HCT116 (cell line): ENCODE measurements at regions not wholly inside any gene's neighbourhood (a gene's known extent, or its start where the extent isn't known, plus 50 kb on each side); places are given as distances from the start of the nearest gene placed in this dataset.

Experiments
- ATAC-seq: fragments of 200-7000 bp; cut with Tn5 transposase; 2 replicates; pipeline ENCODE4 v1.9.1; 2020; ENCODE audit warnings: mild to moderate bottlenecking, moderate library complexity
- BruUV-seq: library from RNA; stranded (reverse); fragments of 400-500 nt; replicated peaks from 2 replicates; lab custom pipeline; 2021; lab: Mats Ljungman, UMichigan
- CTCF ChIA-PET: fragments of 300-600 bp; sonication (Branson Sonifier 250); formaldehyde crosslinking; loops from one replicate; lab custom pipeline; 2021; ENCODE audit warnings: antibody characterized with exemption; lab: Charles Lee
- POLR2A ChIA-PET: fragments of 300-600, 350-600 bp; sonication (Branson Sonifier 250); formaldehyde crosslinking; loops from one replicate; lab custom pipeline; 2021; ENCODE audit warnings: antibody characterized with exemption; lab: Charles Lee
- RAD21 ChIA-PET, 2 experiments: fragments of 300-600 bp; sonication (Branson Sonifier 250); formaldehyde crosslinking; loops; one replicate each; lab custom pipeline; 2023; ENCODE audit warnings: low total read pairs in 2 of 2; ENCODE audit not compliant: uncharacterized antibody in 2 of 2, unreplicated experiment in 2 of 2, low non-redundant PET in 1 of 2; lab: Charles Lee
- DNase-seq: peaks from one replicate; pipeline ENCODE4 v3.0.0-alpha.2; 2010; ENCODE audit warnings: low read depth, low spot score
- H2AFZ ChIP-seq: fragments of 200-600 bp; shearing (Covaris generic), sonication (generic); 2 replicates; pipeline ENCODE4 v1.6.1; 2017; ENCODE audit warnings: low read depth, mixed run types, mixed read lengths, antibody characterized with exemption, low read length; ENCODE audit not compliant: poor library complexity, severe bottlenecking
- H3K27ac ChIP-seq: 2 replicates; pipeline ENCODE4 v1.5.1; 2012; ENCODE audit warnings: low read depth, low read length
- H3K27me3 ChIP-seq: fragments of 200-600 bp; sonication (generic); 2 replicates; pipeline ENCODE4 v1.6.1; 2016; ENCODE audit warnings: mixed run types, low read length, mixed read lengths; ENCODE audit not compliant: insufficient read depth
- H3K36me3 ChIP-seq, 2 experiments: fragments of 200-500 bp in 1 of 2; fragments of 200-600 bp in 1 of 2; sonication (Bioruptor generic) in 1 of 2; sonication (generic) in 1 of 2; 2 replicates each; pipeline versions ENCODE4 v1.5.1 to v1.6.1; 2014 to 2016; ENCODE audit warnings: low read length in 2 of 2, inconsistent platforms in 1 of 2, mixed read lengths in 1 of 2, mixed run types in 1 of 2; ENCODE audit not compliant: insufficient read depth in 2 of 2, control insufficient read depth in 1 of 2
- H3K4me1 ChIP-seq, 2 experiments: fragments of 200-600 bp in 1 of 2; sonication (generic) in 1 of 2; 2 replicates each; pipeline versions ENCODE4 v1.5.1 to v1.6.1; 2012 to 2017; ENCODE audit warnings: low read length in 2 of 2, inconsistent platforms in 1 of 2, mild to moderate bottlenecking in 1 of 2, mixed read lengths in 1 of 2, mixed run types in 1 of 2, moderate library complexity in 1 of 2; ENCODE audit not compliant: insufficient read depth in 2 of 2, control insufficient read depth in 1 of 2
- H3K4me2 ChIP-seq: fragments of 200-600 bp; sonication (generic); 2 replicates; pipeline ENCODE4 v1.6.1; 2017; ENCODE audit warnings: mixed run types, low read length, mixed read lengths
- H3K4me3 ChIP-seq, 2 experiments: fragments of 200-600 bp in 1 of 2; sonication (generic) in 1 of 2; replicated peaks in 1 of 2; 2 replicates each; pipeline ENCODE4 v1.5.1; 2011 to 2016; ENCODE audit warnings: low read length in 2 of 2, control low read depth in 1 of 2, low read depth in 1 of 2, mild to moderate bottlenecking in 1 of 2, mixed read lengths in 1 of 2, mixed run types in 1 of 2
- H3K79me2 ChIP-seq: fragments of 200-600 bp; sonication (generic); 2 replicates; pipeline ENCODE4 v1.6.1; 2017; ENCODE audit warnings: mild to moderate bottlenecking, mixed run types, low read length, moderate library complexity, mixed read lengths; ENCODE audit not compliant: insufficient read depth
- H3K9ac ChIP-seq: fragments of 200-600 bp; sonication (generic); 2 replicates; pipeline ENCODE4 v1.6.1; 2016; ENCODE audit warnings: low read length, mixed read lengths
- H3K9me2 ChIP-seq: fragments of 200-600 bp; sonication (generic), shearing (Covaris generic); 2 replicates; pipeline ENCODE4 v1.6.1; 2017; ENCODE audit warnings: mixed run types, mild to moderate bottlenecking, moderate library complexity; ENCODE audit not compliant: insufficient read depth
- H3K9me3 ChIP-seq, 2 experiments: fragments of 200-500 bp in 1 of 2; fragments of 200-600 bp in 1 of 2; sonication (Bioruptor generic) in 1 of 2; sonication (generic) in 1 of 2; 2 replicates each; pipeline ENCODE4 v1.6.1; 2014 to 2017; ENCODE audit warnings: low read length in 2 of 2, mixed read lengths in 2 of 2, inconsistent platforms in 1 of 2, low read depth in 1 of 2, mild to moderate bottlenecking in 1 of 2, mixed run types in 1 of 2, moderate library complexity in 1 of 2; ENCODE audit not compliant: control insufficient read depth in 1 of 2, insufficient read depth in 1 of 2
- H4K20me1 ChIP-seq: fragments of 200-600 bp; sonication (generic), shearing (Covaris generic); 2 replicates; pipeline ENCODE4 v1.6.1; 2017; ENCODE audit warnings: mixed run types, mild to moderate bottlenecking, moderate library complexity; ENCODE audit not compliant: insufficient read depth
- CBX3 ChIP-seq: IDR thresholded peaks from 2 replicates; pipeline ENCODE4 v1.6.1; 2012; ENCODE audit warnings: low read depth
- EGR1 ChIP-seq: IDR thresholded peaks from 2 replicates; pipeline ENCODE4 v1.6.1; 2012; ENCODE audit warnings: low read depth
- ELF1 ChIP-seq: IDR thresholded peaks from 2 replicates; pipeline ENCODE4 v1.6.1; 2012; ENCODE audit warnings: low read depth, borderline replicate concordance
- EZH2 ChIP-seq: fragments of 200-600 bp; sonication (generic); IDR thresholded peaks from 2 replicates; pipeline ENCODE4 v1.6.1; 2017; ENCODE audit warnings: antibody characterized with exemption, mixed run types
- FOSL1 ChIP-seq: IDR thresholded peaks from 2 replicates; pipeline ENCODE4 v1.6.1; 2012; ENCODE audit warnings: low read depth
- POLR2A ChIP-seq: IDR thresholded peaks from 2 replicates; pipeline ENCODE4 v1.7.0; 2011; ENCODE audit warnings: borderline replicate concordance; ENCODE audit not compliant: insufficient read depth, insufficient read length; ENCODE audit errors: extremely low read depth
- POLR2AphosphoS5 ChIP-seq: IDR thresholded peaks from 2 replicates; pipeline ENCODE4 v1.6.1; 2011; ENCODE audit warnings: mild to moderate bottlenecking, low read depth, low read length, moderate library complexity
- SIN3A ChIP-seq: IDR thresholded peaks from 2 replicates; pipeline ENCODE4 v1.6.1; 2012; ENCODE audit warnings: low read depth
- SRF ChIP-seq: IDR thresholded peaks from 2 replicates; pipeline ENCODE4 v1.6.1; 2012; ENCODE audit warnings: low read depth
- TCF7L2 ChIP-seq: IDR thresholded peaks from 2 replicates; pipeline ENCODE4 v1.7.0; 2011; ENCODE audit warnings: borderline replicate concordance, inconsistent platforms; ENCODE audit not compliant: insufficient read depth, insufficient read length; ENCODE audit errors: extremely low read depth
- YY1 ChIP-seq: IDR thresholded peaks from 2 replicates; pipeline ENCODE4 v1.6.1; 2011; ENCODE audit warnings: low read length, low read depth, moderate library complexity, mild to moderate bottlenecking; ENCODE audit not compliant: insufficient replicate concordance; ENCODE audit errors: extremely low read depth
- ZNF274 ChIP-seq: fragments of 200-500 bp; sonication (Bioruptor generic); IDR thresholded peaks from 2 replicates; pipeline ENCODE4 v1.6.1; 2014; ENCODE audit warnings: mild to moderate bottlenecking, low read depth, low read length, inconsistent platforms
- intact Hi-C: fragments of 100-400 bp; cut with micrococcal nuclease; formaldehyde crosslinking; loops from 2 replicates; pipeline ENCODE4 v1.10.0; 2022
- TF ChIP-seq, protein P1 (sequence below): IDR thresholded peaks from 2 replicates; pipeline ENCODE4 v1.6.1; 2011; ENCODE audit warnings: mild to moderate bottlenecking, low read length, moderate library complexity; ENCODE audit not compliant: insufficient replicate concordance; ENCODE audit errors: extremely low read depth
- TF ChIP-seq, protein P2 (sequence below): IDR thresholded peaks from 2 replicates; pipeline ENCODE4 v1.6.1; 2012
- TF ChIP-seq, protein P3 (sequence below): IDR thresholded peaks from 2 replicates; pipeline ENCODE4 v1.6.1; 2012

DNA sequence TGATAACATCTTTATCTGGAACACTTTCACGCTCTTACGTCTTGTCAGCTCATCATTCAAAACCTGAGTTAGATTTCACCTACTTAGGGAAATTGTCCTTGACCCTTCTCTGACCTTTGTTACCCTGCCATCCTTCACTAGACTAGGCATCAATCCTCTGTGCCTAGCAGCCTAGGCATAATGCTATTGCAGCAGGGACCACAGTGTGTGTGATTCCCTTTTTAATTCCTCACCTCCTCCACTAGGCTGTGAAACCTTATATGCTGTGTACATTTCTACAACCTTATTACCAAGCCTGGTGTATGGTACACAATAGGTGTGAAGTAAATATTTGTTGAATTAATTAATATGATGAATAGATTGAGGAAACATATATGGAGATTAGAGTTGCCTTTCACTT, 66.7 kb upstream of the DEFB112 start:
- Histone ChIP-seq H3K4me3 (no peak overlapping the region), H4K20me1 (no peaks in the 10 kb centered on the region), H3K79me2 (no peaks in the 10 kb centered on the region), H3K9ac (no peak overlapping the region), H3K36me3 (no peaks in the 10 kb centered on the region), H3K27me3 (peaks cover 11% of the 10 kb centered on the region), H3K27ac (no peak overlapping the region), H3K4me1 (no peaks in the 10 kb centered on the region), H3K9me3 (no peaks in the 10 kb centered on the region), H2AFZ (no peak overlapping the region), H3K4me2 (no peak overlapping the region), H3K9me2 (no peaks in the 10 kb centered on the region)
- intact Hi-C loops: no loop called here
- ChIA-PET CTCF (no interaction called here), POLR2A (no interaction called here), RAD21 (no interaction called here)
- no peak for TF ChIP-seq SRF
- TF ChIP-seq FOSL1: no peak
- TF ChIP-seq EGR1: no peak
- TF ChIP-seq YY1: no peak
- no peak for TF ChIP-seq POLR2AphosphoS5
- TF ChIP-seq EZH2: no peak
- TF ChIP-seq, protein P1, sequence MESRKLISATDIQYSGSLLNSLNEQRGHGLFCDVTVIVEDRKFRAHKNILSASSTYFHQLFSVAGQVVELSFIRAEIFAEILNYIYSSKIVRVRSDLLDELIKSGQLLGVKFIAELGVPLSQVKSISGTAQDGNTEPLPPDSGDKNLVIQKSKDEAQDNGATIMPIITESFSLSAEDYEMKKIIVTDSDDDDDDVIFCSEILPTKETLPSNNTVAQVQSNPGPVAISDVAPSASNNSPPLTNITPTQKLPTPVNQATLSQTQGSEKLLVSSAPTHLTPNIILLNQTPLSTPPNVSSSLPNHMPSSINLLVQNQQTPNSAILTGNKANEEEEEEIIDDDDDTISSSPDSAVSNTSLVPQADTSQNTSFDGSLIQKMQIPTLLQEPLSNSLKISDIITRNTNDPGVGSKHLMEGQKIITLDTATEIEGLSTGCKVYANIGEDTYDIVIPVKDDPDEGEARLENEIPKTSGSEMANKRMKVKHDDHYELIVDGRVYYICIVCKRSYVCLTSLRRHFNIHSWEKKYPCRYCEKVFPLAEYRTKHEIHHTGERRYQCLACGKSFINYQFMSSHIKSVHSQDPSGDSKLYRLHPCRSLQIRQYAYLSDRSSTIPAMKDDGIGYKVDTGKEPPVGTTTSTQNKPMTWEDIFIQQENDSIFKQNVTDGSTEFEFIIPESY: no peak
- TF ChIP-seq SIN3A: no peak
- TF ChIP-seq ZNF274: no peak
- TF ChIP-seq, protein P2, sequence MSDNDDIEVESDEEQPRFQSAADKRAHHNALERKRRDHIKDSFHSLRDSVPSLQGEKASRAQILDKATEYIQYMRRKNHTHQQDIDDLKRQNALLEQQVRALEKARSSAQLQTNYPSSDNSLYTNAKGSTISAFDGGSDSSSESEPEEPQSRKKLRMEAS: no peak
- no peak for TF ChIP-seq CBX3
- TF ChIP-seq, protein P3, sequence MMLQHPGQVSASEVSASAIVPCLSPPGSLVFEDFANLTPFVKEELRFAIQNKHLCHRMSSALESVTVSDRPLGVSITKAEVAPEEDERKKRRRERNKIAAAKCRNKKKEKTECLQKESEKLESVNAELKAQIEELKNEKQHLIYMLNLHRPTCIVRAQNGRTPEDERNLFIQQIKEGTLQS: no peak
- TF ChIP-seq ELF1: no peak
- TF ChIP-seq TCF7L2: no peak
- no peak for TF ChIP-seq POLR2A
- ATAC-seq: no peak
- DNase-seq: no peak
- BruUV-seq: no TSS peak
